ENCODE measurements at regions not wholly inside any gene's neighbourhood (a gene's known extent, or its start where the extent isn't known, plus 50 kb on each side); places are given as distances from the start of the nearest gene placed in this dataset.

DNA sequence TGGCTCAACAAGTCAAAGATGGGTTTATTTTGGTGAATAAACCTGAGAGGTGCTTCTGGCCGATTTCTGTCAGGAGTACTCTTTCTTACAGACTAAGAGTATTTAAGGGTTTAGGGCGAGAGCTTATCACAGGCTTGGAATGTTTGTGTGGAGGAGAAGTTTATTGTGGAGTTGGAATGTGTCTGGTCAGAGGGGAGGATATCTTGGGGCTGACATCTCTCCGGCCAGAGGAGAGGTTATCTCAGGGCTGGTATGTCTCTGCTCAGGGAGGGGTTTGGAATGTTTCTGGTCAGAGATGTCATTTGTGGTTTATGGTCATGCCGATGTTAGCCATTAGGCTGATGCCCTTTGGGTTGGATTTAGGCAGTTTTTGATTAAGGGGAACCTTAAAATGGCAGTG is 236.4 kb upstream of the EEF2KMT start:
- TF ChIP-seq CTCF (IDR thresholded peaks at IDR 0.05; ENCODE audit: low read depth, low read length, poor library complexity, severe bottlenecking) (no peak), EZH2phosphoT487 (IDR thresholded peaks at IDR 0.05; ENCODE audit: borderline replicate concordance, low read length) (no peak)
